ENCODE measurements at regions not wholly inside any gene's neighbourhood (a gene's known extent, or its start where the extent isn't known, plus 50 kb on each side); places are given as distances from the start of the nearest gene placed in this dataset.

GRCh38 chr1:177490786-177491185 lies 320.0 kb downstream of the BRINP2 start:
- DNase-seq (ENCODE audit: low spot score) = no peak
- in situ Hi-C loops (cut with MboI; ENCODE audit: low pct_unique_long_range_greater_than_20kb, low sequenced_read_pairs, unreplicated experiment) = no loop called here
- no peak for TF ChIP-seq CTCF (IDR thresholded peaks at IDR 0.05; ENCODE audit: extremely low read depth, insufficient read depth, missing control alignments)

DNA sequence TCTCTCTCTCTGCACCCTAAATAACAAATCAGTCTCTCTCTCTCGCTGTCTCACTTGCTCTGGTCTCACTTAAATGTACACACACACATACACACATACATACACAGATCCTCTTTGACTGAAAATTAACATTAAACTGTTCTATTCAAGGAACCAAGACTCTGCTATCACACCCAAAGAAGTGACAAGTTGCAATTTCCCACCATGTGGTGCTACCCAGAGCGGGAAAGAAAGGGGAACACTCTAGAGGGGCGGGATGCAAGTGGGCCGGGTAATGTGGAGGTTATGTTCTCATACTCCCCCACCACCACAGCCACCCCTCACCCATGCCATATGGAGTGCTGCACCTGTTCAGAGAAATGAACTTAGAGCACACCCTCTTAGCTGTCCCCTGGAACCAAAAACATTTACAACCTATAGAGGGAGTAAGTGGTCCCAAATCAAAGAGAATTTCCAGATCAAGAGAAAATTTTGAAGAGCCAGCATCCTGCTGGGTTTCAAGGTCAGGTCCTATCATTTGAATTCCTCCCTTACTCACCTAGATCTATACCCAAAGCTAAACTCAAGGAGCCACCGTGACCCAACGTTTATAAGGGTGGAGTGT lies 319.4 kb downstream of the BRINP2 start:
- in situ Hi-C loops (cut with MboI; ENCODE audit: low pct_unique_long_range_greater_than_20kb, low sequenced_read_pairs, unreplicated experiment) = no loop called here
- TF ChIP-seq CTCF (IDR thresholded peaks at IDR 0.05; ENCODE audit: extremely low read depth, insufficient read depth, missing control alignments) = no peak
- no peak for DNase-seq (ENCODE audit: low spot score)

DNA sequence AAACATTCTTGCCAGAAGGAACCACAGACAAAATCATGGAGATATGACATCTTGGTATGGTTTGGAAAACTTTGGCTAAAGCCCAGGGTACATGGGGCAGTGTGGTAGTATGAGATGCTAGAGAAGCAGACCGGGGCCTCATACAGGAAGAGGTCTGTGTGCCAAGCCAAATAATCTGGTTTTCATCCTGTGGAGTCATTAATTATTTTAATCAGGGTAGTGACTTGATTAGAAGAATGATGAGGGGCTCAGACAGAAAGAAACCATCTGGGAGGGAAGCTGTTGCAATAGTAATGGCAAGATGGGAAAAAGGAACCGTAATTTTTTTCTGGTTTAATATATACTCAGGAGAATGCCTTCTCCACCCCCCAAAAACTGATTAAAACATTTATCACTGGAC lies 318.0 kb downstream of the BRINP2 start:
- DNase-seq (ENCODE audit: low spot score) = no peak
- TF ChIP-seq CTCF (IDR thresholded peaks at IDR 0.05; ENCODE audit: extremely low read depth, insufficient read depth, missing control alignments) = no peak
- in situ Hi-C loops (cut with MboI; ENCODE audit: low pct_unique_long_range_greater_than_20kb, low sequenced_read_pairs, unreplicated experiment) = no loop called here

DNA sequence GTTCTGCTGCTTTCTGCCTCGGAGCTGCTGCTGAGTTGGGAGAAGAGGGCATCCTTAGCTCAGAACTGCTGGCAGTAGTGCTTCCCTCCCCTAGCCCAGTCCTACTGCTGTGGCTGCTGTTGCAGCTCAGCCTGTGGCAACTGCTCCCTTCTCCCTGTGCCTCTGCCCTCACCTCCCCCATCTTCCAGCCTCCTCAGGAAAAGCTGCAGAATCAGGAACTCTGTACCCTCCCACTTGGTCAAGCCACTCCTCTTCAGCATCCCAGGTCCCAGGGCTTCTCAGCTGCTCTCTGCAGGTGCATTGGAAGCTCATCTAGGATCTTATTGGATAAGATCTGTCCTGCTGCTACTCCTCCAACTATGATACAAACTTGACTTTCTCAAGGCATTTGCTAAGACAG lies 316.7 kb downstream of the BRINP2 start:
- DNase-seq (ENCODE audit: low spot score) = no peak
- in situ Hi-C loops (cut with MboI; ENCODE audit: low pct_unique_long_range_greater_than_20kb, low sequenced_read_pairs, unreplicated experiment) = no loop called here
- TF ChIP-seq CTCF (IDR thresholded peaks at IDR 0.05; ENCODE audit: extremely low read depth, insufficient read depth, missing control alignments) = no peak

DNA sequence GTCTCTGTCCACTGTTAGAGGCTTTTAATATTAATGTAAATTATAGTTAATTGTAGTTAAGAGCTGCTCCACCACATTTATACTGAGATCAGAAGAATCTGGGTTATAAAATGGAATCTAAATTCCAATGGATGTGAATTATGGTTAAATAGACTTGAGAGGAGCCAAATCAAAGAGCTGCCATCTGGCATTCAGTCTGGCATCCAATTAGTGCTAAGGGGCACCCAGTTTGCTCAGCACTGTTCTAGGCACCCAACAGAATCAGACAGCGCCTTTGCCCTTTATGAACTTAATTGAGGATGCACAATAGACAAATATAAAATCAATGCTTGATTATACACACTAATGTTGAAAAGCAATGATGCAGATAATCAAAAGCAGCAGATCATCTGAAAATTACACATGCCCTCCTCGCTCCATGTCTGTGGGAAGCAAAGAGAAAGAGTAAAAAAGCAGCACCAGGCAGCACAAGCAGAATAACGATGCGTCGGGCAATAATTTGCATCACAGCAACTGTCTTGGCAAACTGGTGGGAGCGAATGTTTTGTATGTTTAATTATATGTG lies 310.1 kb downstream of the BRINP2 start:
- in situ Hi-C loops (cut with MboI; ENCODE audit: low pct_unique_long_range_greater_than_20kb, low sequenced_read_pairs, unreplicated experiment) = no loop called here
- TF ChIP-seq CTCF (IDR thresholded peaks at IDR 0.05; ENCODE audit: extremely low read depth, insufficient read depth, missing control alignments) = no peak
- no peak for DNase-seq (ENCODE audit: low spot score)

DNA sequence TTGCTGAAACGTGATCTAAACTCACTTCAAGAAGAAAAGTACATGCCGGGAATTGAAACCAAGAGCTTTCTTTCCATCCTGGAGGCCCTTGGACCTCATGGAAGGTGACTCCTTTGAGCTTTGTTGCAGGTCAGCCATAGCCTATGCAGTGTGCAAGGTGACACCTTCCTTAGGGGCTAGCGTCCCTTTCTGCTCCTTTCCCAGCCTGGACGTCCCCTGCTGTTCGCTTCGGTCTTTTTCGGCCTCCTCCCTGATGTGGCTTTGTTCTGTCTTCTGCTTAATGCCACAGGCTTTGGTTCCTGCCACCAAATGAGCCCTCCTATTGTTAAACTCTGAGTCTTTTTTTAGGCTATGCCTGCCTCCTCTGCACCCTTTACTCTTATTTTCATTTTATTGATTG lies 308.8 kb downstream of the BRINP2 start:
- TF ChIP-seq CTCF (IDR thresholded peaks at IDR 0.05; ENCODE audit: extremely low read depth, insufficient read depth, missing control alignments) = no peak
- in situ Hi-C loops (cut with MboI; ENCODE audit: low pct_unique_long_range_greater_than_20kb, low sequenced_read_pairs, unreplicated experiment) = no loop called here
- no peak for DNase-seq (ENCODE audit: low spot score)

Measured in GM13977 (cell line).